ENCODE measurements at regions not wholly inside any gene's neighbourhood (a gene's known extent, or its start where the extent isn't known, plus 50 kb on each side); places are given as distances from the start of the nearest gene placed in this dataset.

DNA sequence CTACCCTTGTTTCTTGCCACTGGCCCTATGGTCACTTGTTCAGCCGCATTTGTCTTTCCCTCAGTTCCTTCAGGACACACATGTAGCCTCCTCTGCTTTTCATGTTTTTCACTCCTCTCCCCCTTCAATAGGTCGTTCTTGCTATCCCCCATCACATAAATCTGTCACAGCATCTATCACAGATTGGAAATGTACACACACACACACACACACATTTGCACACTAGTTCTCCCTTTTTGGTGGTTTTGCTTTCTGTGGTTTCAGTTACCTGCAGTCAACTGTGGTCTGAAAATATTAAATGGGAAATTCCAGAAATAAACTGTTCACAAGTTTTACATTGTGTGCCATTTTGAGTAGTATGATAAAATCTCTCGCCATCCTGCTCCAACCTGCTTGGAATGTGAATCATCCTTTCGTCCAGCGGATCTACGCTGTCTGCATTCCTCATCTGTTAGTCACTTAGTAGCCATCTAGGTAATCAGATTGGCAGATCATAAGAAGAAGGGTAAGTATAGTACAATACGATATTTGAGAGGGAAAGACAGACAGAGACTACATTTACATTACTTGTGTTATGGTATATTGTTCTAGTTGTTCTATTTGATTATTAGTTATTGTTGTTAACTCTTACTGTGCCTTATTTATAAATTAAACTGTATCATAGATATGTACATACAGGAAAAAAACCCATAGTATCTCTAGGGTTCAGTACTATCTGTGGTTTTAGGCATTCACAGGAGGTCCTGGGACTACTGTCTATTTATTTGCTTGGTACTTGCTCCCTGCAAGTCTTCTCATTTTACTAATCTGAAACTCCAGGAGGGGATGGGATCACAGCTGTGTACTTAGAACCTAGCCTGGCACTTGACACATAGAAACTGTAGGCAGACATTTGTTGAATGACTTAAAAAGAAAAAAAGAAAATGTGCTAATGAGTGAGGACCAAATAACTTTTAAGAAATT, 86.1 kb upstream of the PNPT1 start:
- Histone ChIP-seq H3K27me3 (ENCODE audit: control insufficient read depth, insufficient read depth, low read length) (no peaks in the 10 kb centered on the region), H3K27ac (ENCODE audit: low read depth in 2 of 2, low read length in 2 of 2) (no peak overlapping the region), H3K9me3 (ENCODE audit: control insufficient read depth in 2 of 3, insufficient read depth in 1 of 3, low read length in 3 of 3) (no peaks in the 10 kb centered on the region), H3K4me3 (ENCODE audit: low read length in 3 of 3) (no peak overlapping the region), H3K36me3 (ENCODE audit: control insufficient read depth in 2 of 3, insufficient read depth in 3 of 3, low read length in 3 of 3) (no peaks in the 10 kb centered on the region), H3K4me1 (ENCODE audit: control insufficient read depth in 2 of 3, insufficient read depth in 2 of 3, low read depth in 1 of 3, low read length in 3 of 3) (no peaks in the 10 kb centered on the region), H3K9ac (ENCODE audit: low read length in 3 of 3) (no peak overlapping the region)
- DNase-seq (no peak), FAIRE-seq (no peak)
- TF ChIP-seq, protein P1, sequence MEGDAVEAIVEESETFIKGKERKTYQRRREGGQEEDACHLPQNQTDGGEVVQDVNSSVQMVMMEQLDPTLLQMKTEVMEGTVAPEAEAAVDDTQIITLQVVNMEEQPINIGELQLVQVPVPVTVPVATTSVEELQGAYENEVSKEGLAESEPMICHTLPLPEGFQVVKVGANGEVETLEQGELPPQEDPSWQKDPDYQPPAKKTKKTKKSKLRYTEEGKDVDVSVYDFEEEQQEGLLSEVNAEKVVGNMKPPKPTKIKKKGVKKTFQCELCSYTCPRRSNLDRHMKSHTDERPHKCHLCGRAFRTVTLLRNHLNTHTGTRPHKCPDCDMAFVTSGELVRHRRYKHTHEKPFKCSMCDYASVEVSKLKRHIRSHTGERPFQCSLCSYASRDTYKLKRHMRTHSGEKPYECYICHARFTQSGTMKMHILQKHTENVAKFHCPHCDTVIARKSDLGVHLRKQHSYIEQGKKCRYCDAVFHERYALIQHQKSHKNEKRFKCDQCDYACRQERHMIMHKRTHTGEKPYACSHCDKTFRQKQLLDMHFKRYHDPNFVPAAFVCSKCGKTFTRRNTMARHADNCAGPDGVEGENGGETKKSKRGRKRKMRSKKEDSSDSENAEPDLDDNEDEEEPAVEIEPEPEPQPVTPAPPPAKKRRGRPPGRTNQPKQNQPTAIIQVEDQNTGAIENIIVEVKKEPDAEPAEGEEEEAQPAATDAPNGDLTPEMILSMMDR (IDR thresholded peaks at IDR 0.05; ENCODE audit: borderline replicate concordance, extremely low read depth, insufficient read depth) = no peak
- intact Hi-C loops (cut with DNase I) = no loop called here

DNA sequence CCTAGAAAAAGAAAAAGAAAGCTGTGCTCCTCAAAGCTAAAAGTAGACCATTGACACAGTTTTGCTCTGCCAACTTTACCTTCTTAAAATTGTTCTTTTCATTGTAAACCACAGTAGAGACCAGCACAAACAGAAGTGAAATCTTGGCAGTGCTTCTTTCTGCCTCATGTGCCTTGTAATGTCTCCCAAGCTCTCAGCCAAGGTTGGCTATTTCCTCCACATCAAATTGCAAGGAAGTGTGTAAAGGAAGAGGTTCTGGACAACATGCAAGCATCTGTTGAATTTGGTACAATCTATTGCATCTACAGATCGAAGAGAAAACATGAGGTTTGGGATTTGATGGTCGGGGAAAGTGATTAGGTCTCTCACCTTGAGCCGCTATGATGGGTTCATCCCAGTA, 83.3 kb upstream of the PNPT1 start:
- intact Hi-C loops (cut with DNase I) = no loop called here
- TF ChIP-seq, protein P1 (IDR thresholded peaks at IDR 0.05; ENCODE audit: borderline replicate concordance, extremely low read depth, insufficient read depth) = no peak
- FAIRE-seq (no peak), DNase-seq (no peak)
- Histone ChIP-seq H3K27ac (ENCODE audit: low read depth in 2 of 2, low read length in 2 of 2) (no peak overlapping the region), H3K36me3 (ENCODE audit: control insufficient read depth in 2 of 3, insufficient read depth in 3 of 3, low read length in 3 of 3) (no peaks in the 10 kb centered on the region), H3K4me1 (ENCODE audit: control insufficient read depth in 2 of 3, insufficient read depth in 2 of 3, low read depth in 1 of 3, low read length in 3 of 3) (no peaks in the 10 kb centered on the region), H3K27me3 (ENCODE audit: control insufficient read depth, insufficient read depth, low read length) (no peaks in the 10 kb centered on the region), H3K9me3 (ENCODE audit: control insufficient read depth in 2 of 3, insufficient read depth in 1 of 3, low read length in 3 of 3) (no peaks in the 10 kb centered on the region), H3K9ac (ENCODE audit: low read length in 3 of 3) (no peak overlapping the region), H3K4me3 (ENCODE audit: low read length in 3 of 3) (no peak overlapping the region)

DNA sequence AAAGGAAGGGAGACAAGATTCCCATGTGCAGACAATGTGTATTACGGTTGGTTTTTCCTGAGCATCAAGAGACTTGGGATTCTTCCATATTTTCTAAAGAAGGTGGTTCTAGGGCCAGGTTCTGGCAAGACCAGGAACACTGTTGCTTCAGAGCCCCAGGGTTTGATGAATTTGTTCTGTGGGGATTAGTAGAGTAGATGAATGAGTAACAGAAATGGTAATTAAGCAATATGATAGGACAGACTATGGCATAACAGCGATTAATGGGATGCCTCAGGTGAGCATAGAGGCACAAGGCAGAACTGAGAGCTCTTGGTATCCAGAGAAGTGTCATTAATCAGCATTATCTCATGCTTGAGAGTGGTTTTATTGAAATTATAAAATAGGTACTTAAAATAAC, 82.8 kb upstream of the PNPT1 start:
- Histone ChIP-seq H3K9me3 (ENCODE audit: control insufficient read depth in 2 of 3, insufficient read depth in 1 of 3, low read length in 3 of 3) (no peaks in the 10 kb centered on the region), H3K27me3 (ENCODE audit: control insufficient read depth, insufficient read depth, low read length) (no peaks in the 10 kb centered on the region), H3K27ac (ENCODE audit: low read depth in 2 of 2, low read length in 2 of 2) (no peak overlapping the region), H3K4me3 (ENCODE audit: low read length in 3 of 3) (no peak overlapping the region), H3K4me1 (ENCODE audit: control insufficient read depth in 2 of 3, insufficient read depth in 2 of 3, low read depth in 1 of 3, low read length in 3 of 3) (no peaks in the 10 kb centered on the region), H3K9ac (ENCODE audit: low read length in 3 of 3) (no peak overlapping the region), H3K36me3 (ENCODE audit: control insufficient read depth in 2 of 3, insufficient read depth in 3 of 3, low read length in 3 of 3) (no peaks in the 10 kb centered on the region)
- intact Hi-C loops (cut with DNase I) = no loop called here
- DNase-seq = no peak
- TF ChIP-seq, protein P1 (IDR thresholded peaks at IDR 0.05; ENCODE audit: borderline replicate concordance, extremely low read depth, insufficient read depth) = no peak
- no peak for FAIRE-seq

All from kidney (tissue), 13 donors.